ENCODE measurements at regions not wholly inside any gene's neighbourhood (a gene's known extent, or its start where the extent isn't known, plus 50 kb on each side); places are given as distances from the start of the nearest gene placed in this dataset.

- H3K36me3 ChIP-seq (ENCODE audit: control insufficient read depth, insufficient read depth, low read length) = no peaks in the 10 kb centered on the region
- H3K4me3 ChIP-seq (ENCODE audit: low read length) = no peak overlapping the region
- H3K27ac ChIP-seq (ENCODE audit: low read length) = no peak overlapping the region
- H3K9me3 ChIP-seq (ENCODE audit: control insufficient read depth, insufficient read depth, low read length) = no peaks in the 10 kb centered on the region
- H3K4me1 ChIP-seq (ENCODE audit: control insufficient read depth, insufficient read depth, low read length) = peaks cover 2% of the 10 kb centered on the region; the same call in 1 of the 2 replicates
- H3K27me3 ChIP-seq (ENCODE audit: control insufficient read depth, insufficient read depth, low read length) = no peaks in the 10 kb centered on the region
- DNase-seq (ENCODE audit: low read depth, low spot score) = no peak
- WGBS (ENCODE audit: insufficient coverage, insufficient read length) = no CpG with 5 or more reads among the region's 51 CpGs
These were observed 114.6 kb downstream of the DLL1 start for GRCh38 chr6:170176136-170176897.

GRCh38 chr6:170175644-170176135 lies 115.2 kb downstream of the DLL1 start:
- H3K9me3 ChIP-seq (ENCODE audit: control insufficient read depth, insufficient read depth, low read length) = no peaks in the 10 kb centered on the region
- no CpG with 5 or more reads among the region's 28 CpGs for WGBS (ENCODE audit: insufficient coverage, insufficient read length)
- DNase-seq (ENCODE audit: low read depth, low spot score) = no peak

GRCh38 chr6:170174771-170175643 lies 115.9 kb downstream of the DLL1 start:
- Histone ChIP-seq H3K4me1 (ENCODE audit: control insufficient read depth, insufficient read depth, low read length) (peaks cover 2% of the 10 kb centered on the region; the same call in 1 of the 2 replicates), H3K36me3 (ENCODE audit: control insufficient read depth, insufficient read depth, low read length) (no peaks in the 10 kb centered on the region)
- WGBS (ENCODE audit: insufficient coverage, insufficient read length) = no CpG with 5 or more reads among the region's 37 CpGs

More at GRCh38 chr6:170175644-170176135, 115.2 kb downstream of the DLL1 start:
- no peak overlapping the region for H3K4me3 ChIP-seq (ENCODE audit: low read length)
- H3K36me3 ChIP-seq (ENCODE audit: control insufficient read depth, insufficient read depth, low read length) = no peaks in the 10 kb centered on the region
- no peaks in the 10 kb centered on the region for H3K27me3 ChIP-seq (ENCODE audit: control insufficient read depth, insufficient read depth, low read length)
- H3K4me1 ChIP-seq (ENCODE audit: control insufficient read depth, insufficient read depth, low read length) = peaks cover 2% of the 10 kb centered on the region; the same call in 1 of the 2 replicates
- no peak overlapping the region for H3K27ac ChIP-seq (ENCODE audit: low read length)

GRCh38 chr6:170174124-170174770 lies 116.6 kb downstream of the DLL1 start:
- peaks cover 2% of the 10 kb centered on the region; the same call in 1 of the 2 replicates for H3K4me1 ChIP-seq (ENCODE audit: control insufficient read depth, insufficient read depth, low read length)
- H3K27me3 ChIP-seq (ENCODE audit: control insufficient read depth, insufficient read depth, low read length) = no peaks in the 10 kb centered on the region
- WGBS (ENCODE audit: insufficient coverage, insufficient read length) = no CpG with 5 or more reads among the region's 17 CpGs
- DNase-seq (ENCODE audit: low read depth, low spot score) = no peak
- no peaks in the 10 kb centered on the region for H3K9me3 ChIP-seq (ENCODE audit: control insufficient read depth, insufficient read depth, low read length)
- no peak overlapping the region for H3K4me3 ChIP-seq (ENCODE audit: low read length)
- no peaks in the 10 kb centered on the region for H3K36me3 ChIP-seq (ENCODE audit: control insufficient read depth, insufficient read depth, low read length)
- no peak overlapping the region for H3K27ac ChIP-seq (ENCODE audit: low read length)

More at GRCh38 chr6:170174771-170175643, 115.9 kb downstream of the DLL1 start:
- DNase-seq (ENCODE audit: low read depth, low spot score) = no peak
- H3K9me3 ChIP-seq (ENCODE audit: control insufficient read depth, insufficient read depth, low read length) = no peaks in the 10 kb centered on the region
- no peak overlapping the region for H3K4me3 ChIP-seq (ENCODE audit: low read length)
- H3K27ac ChIP-seq (ENCODE audit: low read length) = no peak overlapping the region
- no peaks in the 10 kb centered on the region for H3K27me3 ChIP-seq (ENCODE audit: control insufficient read depth, insufficient read depth, low read length)

DNA sequence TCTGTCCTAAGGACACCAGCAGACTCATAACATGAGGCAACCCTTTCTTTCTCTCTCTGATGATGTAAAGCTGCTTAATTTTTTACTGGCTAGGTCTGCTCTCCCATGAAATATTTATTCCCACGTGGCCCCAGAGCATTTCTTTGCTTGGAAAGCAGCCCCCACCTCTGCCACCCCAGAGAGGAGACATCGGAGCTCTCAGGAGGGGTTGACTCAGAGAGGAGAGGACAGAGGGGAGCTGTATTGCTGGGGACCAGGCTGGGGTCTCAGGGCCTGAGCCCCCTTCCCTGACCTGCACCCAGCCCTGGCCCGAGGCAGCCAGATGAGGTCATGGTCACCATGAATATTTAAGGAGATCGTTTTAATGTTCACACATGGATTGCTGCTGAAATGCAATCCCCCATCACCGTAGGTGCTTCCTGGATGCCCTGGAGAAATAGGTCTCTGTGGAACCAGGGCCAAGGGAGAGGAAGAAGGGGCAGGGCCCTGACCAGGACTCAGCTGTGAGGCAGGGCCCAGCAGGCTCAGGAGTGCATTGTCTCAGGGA lies 117.5 kb downstream of the DLL1 start:
- H3K27ac ChIP-seq (ENCODE audit: low read length) = no peak overlapping the region
- H3K9me3 ChIP-seq (ENCODE audit: control insufficient read depth, insufficient read depth, low read length) = no peaks in the 10 kb centered on the region
- H3K36me3 ChIP-seq (ENCODE audit: control insufficient read depth, insufficient read depth, low read length) = no peaks in the 10 kb centered on the region
- no peak overlapping the region for H3K4me3 ChIP-seq (ENCODE audit: low read length)
- no peak for DNase-seq (ENCODE audit: low read depth, low spot score)
- H3K4me1 ChIP-seq (ENCODE audit: control insufficient read depth, insufficient read depth, low read length) = peaks cover 2% of the 10 kb centered on the region; the same call in 1 of the 2 replicates
- H3K27me3 ChIP-seq (ENCODE audit: control insufficient read depth, insufficient read depth, low read length) = no peaks in the 10 kb centered on the region
- whole genome bisulfite sequencing (ENCODE audit: insufficient coverage, insufficient read length) = no CpG with 5 or more reads among the region's 5 CpGs

DNA sequence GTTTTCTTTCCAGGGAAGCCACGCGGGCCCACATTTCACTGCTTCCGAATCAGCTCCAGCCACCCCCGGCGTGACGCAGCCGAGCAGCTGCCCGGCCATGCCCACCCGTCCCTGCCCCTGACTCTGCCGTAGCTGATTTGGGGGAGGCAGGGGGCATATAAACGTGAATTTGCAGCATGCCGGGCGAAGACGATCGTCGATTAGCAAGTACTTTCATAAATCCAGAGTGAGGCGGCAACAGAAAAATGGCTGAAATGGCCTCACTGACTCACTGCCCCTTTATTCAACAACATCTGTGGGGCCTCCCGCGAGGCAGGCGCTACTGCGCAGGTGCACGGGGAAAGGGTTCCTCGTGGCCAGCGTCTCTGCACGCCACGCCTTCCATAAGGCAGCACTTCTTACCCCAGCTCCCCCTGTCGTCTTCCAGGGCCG lies 118.0 kb downstream of the DLL1 start:
- Histone ChIP-seq H3K27ac (ENCODE audit: low read length) (no peak overlapping the region), H3K4me3 (ENCODE audit: low read length) (no peak overlapping the region), H3K36me3 (ENCODE audit: control insufficient read depth, insufficient read depth, low read length) (no peaks in the 10 kb centered on the region), H3K9me3 (ENCODE audit: control insufficient read depth, insufficient read depth, low read length) (no peaks in the 10 kb centered on the region), H3K27me3 (ENCODE audit: control insufficient read depth, insufficient read depth, low read length) (no peaks in the 10 kb centered on the region), H3K4me1 (ENCODE audit: control insufficient read depth, insufficient read depth, low read length) (peaks cover 2% of the 10 kb centered on the region; the same call in 1 of the 2 replicates)
- DNase-seq (ENCODE audit: low read depth, low spot score) = no peak
- no CpG with 5 or more reads among the region's 28 CpGs for WGBS (ENCODE audit: insufficient coverage, insufficient read length)

GRCh38 chr6:170172392-170172791 lies 118.5 kb downstream of the DLL1 start:
- Histone ChIP-seq H3K27me3 (ENCODE audit: control insufficient read depth, insufficient read depth, low read length) (no peaks in the 10 kb centered on the region), H3K27ac (ENCODE audit: low read length) (no peak overlapping the region), H3K36me3 (ENCODE audit: control insufficient read depth, insufficient read depth, low read length) (no peaks in the 10 kb centered on the region), H3K4me1 (ENCODE audit: control insufficient read depth, insufficient read depth, low read length) (peaks cover 2% of the 10 kb centered on the region; the same call in 1 of the 2 replicates), H3K9me3 (ENCODE audit: control insufficient read depth, insufficient read depth, low read length) (no peaks in the 10 kb centered on the region), H3K4me3 (ENCODE audit: low read length) (no peak overlapping the region)
- DNase-seq (ENCODE audit: low read depth, low spot score) = no peak
- WGBS (ENCODE audit: insufficient coverage, insufficient read length) = no CpG with 5 or more reads among the region's 5 CpGs

DNA sequence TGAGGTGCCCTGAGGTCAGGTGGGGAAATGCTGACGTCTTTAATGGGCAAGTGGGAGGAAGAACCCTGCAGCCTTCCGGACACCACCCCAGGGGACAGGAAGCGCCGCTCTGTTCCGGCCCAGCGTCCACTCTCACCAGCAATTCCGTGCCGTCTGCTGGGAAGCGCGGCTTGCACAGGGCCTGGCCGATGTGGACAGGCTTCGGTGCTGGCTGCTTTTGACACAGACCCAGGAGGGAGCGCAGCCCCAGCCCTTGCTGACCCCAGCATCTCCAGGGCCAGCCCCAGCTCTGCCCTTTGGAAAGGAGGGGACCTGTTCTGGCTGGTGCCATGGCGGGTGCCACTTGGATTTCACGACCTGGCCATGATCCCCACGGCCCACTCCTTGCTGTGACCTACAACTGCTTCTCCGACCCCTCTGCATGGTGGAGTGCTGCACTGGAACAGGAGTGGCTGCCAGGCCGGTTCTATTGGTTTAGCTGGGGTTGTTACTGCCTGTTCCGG lies 123.2 kb downstream of the DLL1 start:
- Histone ChIP-seq H3K27me3 (ENCODE audit: control insufficient read depth, insufficient read depth, low read length) (no peaks in the 10 kb centered on the region), H3K4me1 (ENCODE audit: control insufficient read depth, insufficient read depth, low read length) (0 out of 2 replicates have a peak, but pooled peaks cover 3% of the 10 kb centered on the region), H3K36me3 (ENCODE audit: control insufficient read depth, insufficient read depth, low read length) (no peaks in the 10 kb centered on the region), H3K9me3 (ENCODE audit: control insufficient read depth, insufficient read depth, low read length) (no peaks in the 10 kb centered on the region), H3K4me3 (ENCODE audit: low read length) (no peak overlapping the region), H3K27ac (ENCODE audit: low read length) (no peak overlapping the region)
- no peak for DNase-seq (ENCODE audit: low read depth, low spot score)
- no CpG with 5 or more reads among the region's 19 CpGs for WGBS (ENCODE audit: insufficient coverage, insufficient read length)

DNA sequence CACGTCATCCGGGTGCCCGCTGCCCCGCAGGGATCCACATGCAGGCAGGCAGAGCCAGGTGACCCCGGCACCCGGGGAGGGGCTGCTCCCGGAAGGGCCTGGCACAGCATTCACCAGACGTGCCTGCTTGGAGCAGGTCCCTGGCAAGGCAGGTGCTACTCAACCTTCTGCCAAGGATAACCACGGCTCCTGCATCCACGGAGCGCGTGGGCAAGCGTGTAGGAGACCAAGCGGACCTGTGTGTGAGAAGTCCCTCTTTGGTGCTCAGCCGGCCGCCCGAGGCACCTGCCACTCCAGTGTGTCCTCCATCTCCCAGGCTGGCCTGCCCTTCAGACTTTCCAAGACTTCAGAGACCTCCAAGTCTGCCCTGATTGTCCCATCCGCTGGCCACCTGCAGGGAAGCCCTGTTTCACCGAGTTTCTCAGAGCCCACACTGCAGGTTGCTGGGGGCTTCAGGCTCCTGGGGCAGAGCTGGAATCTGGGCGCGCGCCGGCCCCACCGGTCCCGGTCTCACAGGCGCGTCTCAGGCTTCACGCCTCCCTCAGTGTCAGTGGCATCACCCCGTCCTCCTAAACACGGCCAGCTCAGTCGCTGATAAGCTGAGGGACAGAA lies 124.3 kb downstream of the DLL1 start:
- no peak for DNase-seq (ENCODE audit: low read depth, low spot score)
- no peak overlapping the region for H3K27ac ChIP-seq (ENCODE audit: low read length)
- H3K27me3 ChIP-seq (ENCODE audit: control insufficient read depth, insufficient read depth, low read length) = no peaks in the 10 kb centered on the region
- H3K4me1 ChIP-seq (ENCODE audit: control insufficient read depth, insufficient read depth, low read length) = 0 out of 2 replicates have a peak, but pooled peaks cover 3% of the 10 kb centered on the region
- H3K9me3 ChIP-seq (ENCODE audit: control insufficient read depth, insufficient read depth, low read length) = no peaks in the 10 kb centered on the region
- H3K36me3 ChIP-seq (ENCODE audit: control insufficient read depth, insufficient read depth, low read length) = no peaks in the 10 kb centered on the region
- WGBS (ENCODE audit: insufficient coverage, insufficient read length) = no CpG with 5 or more reads among the region's 31 CpGs
- no peak overlapping the region for H3K4me3 ChIP-seq (ENCODE audit: low read length)
